HG03159 (cell line): ENCODE measurements at regions not wholly inside any gene's neighbourhood (a gene's known extent, or its start where the extent isn't known, plus 50 kb on each side); places are given as distances from the start of the nearest gene placed in this dataset.
"Not testable (repeated sequence)": the region's sequence is repeated elsewhere in the genome, so short reads cannot be mapped to it uniquely, and the experiment has no call there.

Experiments
- ATAC-seq: cut with Tn5 transposase; IDR thresholded peaks from one replicate; pipeline ENCODE4 v1.9.1; 2021; ENCODE audit warnings: mild to moderate bottlenecking, moderate library complexity; ENCODE audit not compliant: unreplicated experiment

DNA sequence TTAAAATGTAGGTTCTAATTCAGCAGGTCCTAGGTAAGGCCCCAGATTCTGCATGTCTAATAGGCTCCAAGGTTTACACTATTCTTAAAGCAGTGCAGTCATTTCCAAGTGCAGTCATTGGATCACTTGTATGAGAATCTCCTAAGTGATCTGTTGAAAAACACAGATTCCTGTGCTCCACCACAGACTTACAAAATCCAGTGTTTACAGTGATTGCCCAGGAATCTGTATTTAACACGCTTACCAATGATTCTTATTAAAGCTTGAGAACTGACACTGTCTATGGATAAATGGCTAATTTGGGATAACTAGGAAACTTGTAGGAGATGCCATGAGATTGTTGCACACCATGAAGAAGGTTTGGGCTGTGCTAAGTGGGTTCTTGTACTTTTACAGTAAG lies 104.6 kb upstream of the PLEKHG1 start:
- no peak for ATAC-seq

DNA sequence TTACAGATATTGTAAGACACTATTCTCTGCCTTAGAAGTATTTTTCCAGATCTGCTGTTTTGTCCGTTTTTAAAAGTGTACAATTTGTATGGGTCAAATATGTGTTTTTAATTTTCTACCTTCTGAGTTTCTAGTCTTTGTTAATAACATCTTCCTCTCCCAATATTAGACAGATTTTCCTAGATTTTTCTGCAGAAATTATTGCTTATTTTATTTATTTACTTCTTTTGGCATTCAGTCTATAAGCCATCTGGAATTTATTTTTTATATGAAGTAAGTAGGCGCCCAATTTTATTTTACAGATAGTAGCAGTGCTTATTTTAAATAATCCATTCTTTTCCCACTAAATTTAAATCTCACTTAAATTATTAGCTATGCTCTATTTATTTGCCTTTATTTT lies 103.1 kb upstream of the PLEKHG1 start:
- ATAC-seq, result no peak

DNA sequence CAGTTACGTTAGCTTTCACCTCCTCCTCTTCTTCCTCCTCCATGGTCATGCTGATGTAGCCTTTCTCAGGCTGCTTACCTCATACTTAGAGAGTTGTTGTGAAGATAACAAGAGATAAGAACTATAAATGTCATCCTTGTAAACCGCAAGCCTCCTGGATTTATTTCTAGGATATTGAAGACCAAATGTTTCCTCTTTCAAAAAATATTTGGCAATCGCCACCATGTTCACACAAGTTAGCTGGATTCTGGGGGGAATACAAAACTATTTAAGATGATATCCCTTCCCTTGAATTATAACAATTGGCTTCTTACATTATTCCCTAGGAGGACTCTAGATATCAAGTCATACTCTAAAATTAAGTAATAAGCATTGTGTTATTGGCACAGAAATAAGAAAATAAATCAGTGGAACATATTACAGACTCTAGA lies 99.8 kb upstream of the PLEKHG1 start:
- no peak for ATAC-seq

DNA sequence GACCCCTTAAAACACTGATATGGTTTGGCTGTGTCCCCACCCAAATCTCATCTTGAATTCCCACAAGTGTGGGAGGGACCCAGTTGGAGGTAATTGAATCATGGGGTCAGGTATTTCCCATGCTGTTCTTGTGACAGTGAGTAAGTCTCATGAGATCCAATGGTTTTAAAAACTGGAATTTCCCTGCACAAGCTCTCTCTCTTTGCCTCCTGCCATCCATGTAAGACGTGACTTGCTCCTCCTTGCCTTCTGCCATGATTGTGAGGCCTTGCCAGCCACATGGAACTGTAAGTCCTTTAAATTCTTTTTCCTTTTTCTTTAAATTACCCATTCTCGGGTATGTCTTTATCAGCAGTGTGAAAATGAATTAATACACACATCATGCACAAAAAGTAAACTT lies 99.1 kb upstream of the PLEKHG1 start:
- not testable (repeated sequence) for ATAC-seq

DNA sequence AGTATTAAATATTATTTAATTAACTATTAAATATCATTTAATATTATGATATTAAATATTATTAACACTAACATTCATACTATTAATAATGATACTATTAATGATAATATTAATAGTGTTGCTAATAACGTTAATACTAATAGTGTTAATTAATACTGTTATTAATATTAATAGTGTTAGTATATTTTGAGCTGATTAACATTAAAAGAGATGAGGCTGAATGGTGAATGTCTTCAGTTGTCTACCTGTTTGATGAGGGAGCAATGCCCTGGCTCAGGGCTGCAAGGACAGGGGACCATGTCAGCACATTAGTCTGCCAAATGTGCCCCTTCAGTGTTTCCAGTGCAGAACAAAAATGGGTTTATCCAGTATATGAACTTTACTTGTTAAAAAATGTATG lies 96.6 kb upstream of the PLEKHG1 start:
- no peak for ATAC-seq

DNA sequence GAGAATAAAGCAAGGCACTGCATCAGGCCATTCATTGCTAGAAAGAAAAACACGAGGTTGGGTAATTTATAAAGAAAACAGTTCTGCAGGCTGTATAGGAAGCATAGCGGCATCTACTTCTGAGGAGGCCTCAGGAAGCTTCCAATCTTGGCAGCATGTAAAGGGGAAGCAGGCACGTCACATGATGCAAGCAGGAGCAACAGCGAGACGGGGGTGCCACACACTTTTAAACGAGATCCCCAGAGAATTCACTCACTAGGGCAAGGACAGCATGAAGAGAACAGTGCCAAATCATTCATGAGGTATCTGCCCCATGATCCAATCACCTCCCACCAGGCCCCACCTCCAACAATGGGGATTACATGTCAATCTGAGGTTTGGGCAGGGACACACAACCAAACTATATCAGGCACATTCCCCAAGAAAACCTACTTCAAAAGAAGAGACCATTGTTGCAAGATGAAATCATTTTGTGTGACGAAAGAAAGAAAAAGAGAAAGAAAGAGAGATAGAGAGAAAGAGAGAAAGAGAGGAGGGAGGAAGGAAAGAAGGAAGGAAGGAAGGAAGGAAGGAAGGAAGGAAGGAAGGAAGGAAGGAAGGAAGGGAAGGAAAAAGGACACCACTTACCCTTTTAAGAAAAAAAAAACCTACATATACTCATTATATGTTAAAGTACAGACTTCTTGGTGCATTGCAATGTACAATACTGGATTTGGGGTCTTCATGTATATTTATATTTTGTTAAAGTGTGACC lies 95.9 kb upstream of the PLEKHG1 start:
- no peak for ATAC-seq

DNA sequence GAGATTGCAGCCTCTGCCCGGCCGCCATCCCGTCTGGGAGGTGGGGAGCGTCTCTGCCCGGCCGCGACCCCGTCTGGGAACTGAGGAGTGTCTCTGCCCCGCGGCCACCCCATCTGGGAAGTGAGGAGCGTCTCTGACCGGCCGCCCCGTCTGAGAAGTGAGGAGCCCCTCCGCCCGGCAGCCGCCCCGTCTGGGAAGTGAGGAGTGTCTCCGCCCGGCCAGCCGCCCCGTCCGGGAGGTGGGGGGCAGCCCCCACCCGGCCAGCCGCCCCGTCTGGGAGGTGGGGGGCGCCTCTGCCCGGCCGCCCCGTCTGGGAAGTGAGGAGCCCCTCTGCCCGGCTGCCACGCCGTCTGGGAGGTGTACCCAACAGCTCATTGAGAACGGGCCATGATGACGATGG lies 92.3 kb upstream of the PLEKHG1 start:
- ATAC-seq, result not testable (repeated sequence)

DNA sequence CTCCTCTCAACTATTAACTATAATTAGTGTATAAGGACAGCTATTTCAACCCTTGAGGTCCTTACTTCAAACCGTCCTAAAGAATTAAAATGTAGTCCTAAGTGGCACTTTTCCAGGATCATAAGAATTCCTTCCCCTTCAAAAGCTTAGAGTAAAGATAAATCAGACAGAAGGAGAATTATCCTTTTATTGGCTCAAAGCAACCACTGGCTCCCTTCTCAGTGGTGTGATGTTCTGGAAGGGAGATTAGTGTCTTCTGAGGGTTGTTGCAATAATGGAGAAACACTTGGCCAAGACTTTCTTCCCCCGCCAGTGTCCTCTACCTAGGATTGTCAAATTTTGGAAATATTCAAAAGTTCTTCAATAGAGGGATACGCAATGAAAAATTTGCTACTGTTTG lies 89.1 kb upstream of the PLEKHG1 start:
- ATAC-seq, result no peak

DNA sequence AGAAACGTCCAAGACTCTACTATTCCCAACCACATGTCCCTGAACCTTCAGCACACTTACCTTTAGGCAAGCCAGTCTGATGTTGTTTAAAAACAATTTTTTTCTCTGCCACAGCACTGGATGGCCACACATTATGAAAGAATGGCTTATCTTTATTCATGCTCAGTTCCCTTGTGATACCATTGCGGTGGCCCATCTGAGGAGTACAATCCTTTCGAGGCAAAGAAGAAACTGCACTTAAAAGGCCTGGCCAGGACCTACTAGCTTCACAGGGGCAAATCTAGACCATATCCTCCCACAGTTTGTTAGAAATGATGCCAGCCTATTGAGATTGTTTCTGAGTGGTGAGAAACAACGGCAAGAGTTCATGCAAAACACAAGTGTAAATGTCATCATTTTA lies 88.4 kb upstream of the PLEKHG1 start:
- no peak for ATAC-seq

DNA sequence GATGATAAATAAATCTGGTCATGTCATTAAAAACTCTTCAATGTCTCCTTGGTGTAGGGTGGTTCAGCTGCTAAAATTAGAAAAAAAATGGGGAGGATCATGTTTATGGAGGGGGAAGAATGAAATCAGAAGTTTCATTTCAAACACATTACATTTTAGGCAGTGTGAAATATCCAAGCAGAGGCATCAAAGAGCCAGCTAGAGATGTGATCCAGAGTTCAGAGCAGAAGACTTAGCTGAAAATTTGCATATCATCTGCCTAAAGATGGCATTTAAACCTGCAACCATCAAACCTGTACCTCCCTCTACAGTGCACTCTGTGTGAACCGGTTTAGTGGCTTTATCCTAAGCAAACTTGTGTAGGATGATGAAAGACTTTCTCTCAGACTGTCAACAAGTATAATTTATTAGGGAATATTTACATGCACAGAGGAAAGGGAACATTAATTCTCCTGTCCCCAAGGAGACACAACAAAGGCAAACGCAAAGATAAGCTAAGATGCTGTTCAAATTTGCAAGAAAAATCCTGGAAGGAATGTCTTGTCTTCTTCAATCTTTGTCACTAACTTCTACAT lies 84.8 kb upstream of the PLEKHG1 start:
- ATAC-seq, result no peak

DNA sequence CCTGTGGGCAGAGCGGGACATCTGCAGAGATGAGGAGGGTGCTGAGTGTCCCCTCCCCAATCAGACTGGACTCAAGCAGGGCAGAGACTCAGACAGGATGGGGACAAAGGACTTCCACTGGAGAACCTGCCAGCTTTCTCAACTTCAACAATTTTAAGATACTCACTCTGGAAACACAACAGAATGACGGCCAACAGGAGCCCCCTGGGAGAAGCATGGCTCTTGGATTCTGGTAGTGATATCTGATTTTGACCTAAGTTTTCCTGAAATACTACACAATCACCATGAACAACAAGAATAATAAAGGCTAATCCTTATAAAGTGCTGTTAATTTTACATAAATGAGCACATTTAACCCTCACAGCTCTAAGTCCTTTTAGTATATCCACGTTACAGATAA lies 83.5 kb upstream of the PLEKHG1 start:
- ATAC-seq, result no peak

DNA sequence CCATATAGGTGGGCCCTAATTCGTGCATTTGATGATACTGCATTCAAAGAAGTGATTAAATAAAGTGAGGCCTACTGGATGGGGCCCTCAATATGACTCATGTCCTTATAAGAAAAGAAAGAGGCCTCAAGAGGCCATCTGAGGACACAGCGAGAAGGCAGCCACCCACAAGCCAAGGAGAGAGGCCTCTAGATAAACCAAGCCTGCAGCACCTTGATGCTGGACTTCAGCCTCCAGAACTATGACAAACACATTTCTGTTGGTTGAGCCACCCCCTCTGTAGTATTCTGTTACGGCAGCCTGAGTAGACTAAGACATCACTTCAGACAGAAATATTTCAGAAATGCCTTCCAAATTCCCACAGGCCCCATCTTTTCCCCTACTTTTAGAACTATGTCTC lies 82.5 kb upstream of the PLEKHG1 start:
- ATAC-seq, result no peak

DNA sequence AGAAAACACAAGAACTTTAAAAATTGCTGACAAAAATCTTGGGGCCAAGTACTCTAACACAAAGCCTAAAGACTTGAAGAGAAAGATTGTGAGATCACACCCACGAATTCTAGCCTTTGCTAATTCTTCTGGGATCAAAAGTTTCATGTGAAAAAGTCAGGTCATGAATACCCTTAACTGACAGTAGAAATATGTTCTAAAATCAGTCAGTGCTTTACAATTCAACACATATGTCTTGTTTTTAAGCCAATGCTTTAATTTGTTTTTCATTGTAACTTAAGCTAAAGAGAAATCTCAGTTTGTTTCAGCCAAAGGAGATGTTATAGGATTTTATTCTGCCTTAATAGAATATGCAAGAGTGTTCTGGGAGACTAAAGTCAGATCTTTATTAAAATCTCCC lies 78.2 kb upstream of the PLEKHG1 start:
- ATAC-seq, result no peak

DNA sequence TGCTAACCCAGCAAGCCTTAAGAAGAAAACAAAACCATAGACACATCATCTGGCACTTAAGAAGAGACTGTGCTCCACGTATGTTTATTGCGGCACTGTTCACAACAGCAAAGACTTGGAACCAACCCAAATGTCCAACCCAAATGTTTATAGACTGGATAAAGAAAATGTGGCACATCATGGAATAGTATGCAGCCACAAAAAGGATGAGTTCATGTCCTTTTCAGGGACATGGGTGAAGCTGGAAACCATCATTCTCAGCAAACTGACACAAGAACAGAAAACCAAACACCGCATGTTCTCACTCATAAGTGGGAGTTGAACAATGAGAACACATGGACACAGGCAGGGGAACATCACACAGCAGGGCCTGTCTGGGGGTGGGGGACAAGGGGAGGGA lies 76.5 kb upstream of the PLEKHG1 start:
- ATAC-seq, result not testable (repeated sequence)

DNA sequence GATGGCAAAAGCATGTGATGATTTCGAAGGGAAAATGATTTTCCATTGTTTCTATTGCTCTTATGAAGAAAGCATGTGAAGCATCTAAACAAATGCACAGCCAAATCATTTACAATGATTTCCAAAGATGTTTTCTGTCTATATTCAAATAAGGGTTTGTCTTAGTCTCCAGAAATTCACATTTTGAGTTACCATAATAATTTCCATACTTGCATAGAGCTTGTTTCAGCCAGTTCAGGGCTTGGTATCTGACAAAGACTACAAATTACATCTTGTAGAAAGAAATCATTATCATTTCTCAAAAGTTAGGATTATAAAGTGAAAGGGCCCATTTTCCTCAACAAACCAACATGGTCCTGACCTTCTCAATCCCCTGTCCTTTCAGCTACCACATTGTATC lies 74.4 kb upstream of the PLEKHG1 start:
- ATAC-seq, result no peak

DNA sequence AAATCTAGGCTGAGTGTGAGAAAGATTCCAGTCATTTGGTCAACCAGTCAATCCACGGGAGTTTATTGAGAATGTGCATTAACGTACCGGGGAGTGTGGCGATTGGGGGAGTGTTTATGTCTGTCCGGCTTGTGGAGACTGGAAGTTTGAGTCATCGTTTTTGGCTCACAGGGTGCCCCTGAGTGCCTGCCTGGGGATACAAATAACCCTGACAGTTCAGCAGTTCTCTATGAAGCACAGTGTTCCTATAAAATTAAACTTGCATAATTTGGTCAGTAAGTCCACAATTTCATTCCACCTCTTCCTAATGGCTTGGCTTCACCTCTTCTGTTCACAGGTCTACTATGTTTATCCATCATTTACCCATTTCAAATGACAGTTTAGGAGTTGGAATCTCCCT lies 72.6 kb upstream of the PLEKHG1 start:
- no peak for ATAC-seq

DNA sequence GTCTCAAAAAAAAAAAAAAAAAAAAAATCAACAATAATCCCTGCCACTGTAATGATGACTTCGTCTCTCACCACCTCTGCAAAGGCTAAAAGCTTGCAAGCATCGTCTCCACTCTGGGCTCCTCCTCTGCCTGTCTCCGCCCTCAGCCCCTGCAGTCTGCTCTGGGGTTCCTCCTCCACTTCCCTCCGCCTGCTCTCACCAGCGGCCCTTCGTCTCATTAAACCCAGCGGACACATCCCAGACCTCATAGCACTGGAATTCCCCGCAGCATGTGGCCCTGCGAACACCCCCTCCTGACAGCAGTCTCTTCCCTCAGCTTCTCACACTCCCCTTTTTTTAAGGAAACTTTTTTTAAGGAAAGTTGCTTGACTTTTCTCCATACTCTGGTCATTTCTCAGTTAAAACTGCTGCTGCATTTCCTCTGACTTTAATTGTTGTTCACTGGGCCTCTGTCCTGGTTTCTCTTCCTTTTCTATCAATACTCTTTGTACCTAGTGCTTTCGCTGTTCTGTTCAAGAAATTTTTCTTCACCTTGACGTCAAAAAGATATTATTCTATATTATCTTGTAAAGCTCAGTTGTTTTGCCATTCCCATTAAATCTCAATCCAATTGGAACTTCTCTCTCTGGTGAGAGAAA lies 70.9 kb upstream of the PLEKHG1 start:
- no peak for ATAC-seq

DNA sequence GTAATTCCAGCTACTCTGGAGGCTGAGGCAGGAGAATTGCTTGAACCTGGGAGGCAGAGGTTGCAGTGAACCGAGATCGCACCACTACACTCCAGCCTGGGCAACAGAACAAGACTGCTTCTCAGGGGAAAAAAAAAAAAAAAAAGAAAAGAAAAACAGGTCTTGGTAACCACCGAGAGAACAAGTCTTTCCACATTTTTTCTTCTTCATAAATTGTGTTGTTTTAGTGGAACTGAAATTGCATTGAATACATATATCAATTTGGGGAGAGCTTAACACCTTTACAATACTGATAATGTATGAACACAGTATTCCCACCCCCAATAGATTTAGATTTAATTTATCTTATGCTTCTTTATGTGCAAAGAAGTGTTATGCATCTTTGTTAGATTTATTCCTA lies 70.0 kb upstream of the PLEKHG1 start:
- no peak for ATAC-seq

DNA sequence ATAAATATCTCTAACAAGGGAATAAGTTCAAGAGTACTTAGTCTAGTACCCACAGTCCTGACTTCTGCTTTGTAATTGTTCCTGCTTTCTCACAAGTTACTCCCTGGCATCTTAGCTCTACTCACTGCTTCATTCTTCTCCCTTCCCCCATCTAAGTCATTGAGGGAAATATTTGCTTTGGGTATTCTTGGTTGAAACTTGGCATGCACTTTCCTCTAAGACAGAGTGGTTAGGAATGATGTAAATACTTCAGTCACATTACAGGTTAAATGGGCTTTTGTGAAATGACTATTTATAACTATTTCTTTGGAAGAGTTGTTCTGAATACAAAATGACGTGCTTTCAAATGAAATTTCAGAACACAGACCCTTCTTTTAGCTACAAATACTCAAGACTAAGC lies 67.7 kb upstream of the PLEKHG1 start:
- ATAC-seq, result no peak

DNA sequence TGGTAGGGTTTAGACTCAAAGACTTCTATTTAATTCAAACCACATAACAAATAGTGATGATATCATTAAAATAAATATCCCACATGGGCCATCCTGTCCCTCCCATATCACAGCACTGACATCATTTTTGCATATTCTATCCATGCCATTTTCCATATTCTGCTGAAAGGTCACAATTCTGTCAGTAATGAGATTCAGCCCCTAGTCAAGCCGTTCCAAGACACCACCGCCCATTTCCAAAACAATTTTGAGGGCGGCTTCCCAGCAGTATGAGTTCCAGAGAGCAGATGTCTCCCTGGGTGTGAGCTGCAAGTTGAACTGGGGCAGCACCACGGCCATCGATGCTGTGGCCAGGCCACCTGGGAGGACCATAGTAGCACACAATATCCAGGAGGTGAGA lies 65.1 kb upstream of the PLEKHG1 start:
- no peak for ATAC-seq

DNA sequence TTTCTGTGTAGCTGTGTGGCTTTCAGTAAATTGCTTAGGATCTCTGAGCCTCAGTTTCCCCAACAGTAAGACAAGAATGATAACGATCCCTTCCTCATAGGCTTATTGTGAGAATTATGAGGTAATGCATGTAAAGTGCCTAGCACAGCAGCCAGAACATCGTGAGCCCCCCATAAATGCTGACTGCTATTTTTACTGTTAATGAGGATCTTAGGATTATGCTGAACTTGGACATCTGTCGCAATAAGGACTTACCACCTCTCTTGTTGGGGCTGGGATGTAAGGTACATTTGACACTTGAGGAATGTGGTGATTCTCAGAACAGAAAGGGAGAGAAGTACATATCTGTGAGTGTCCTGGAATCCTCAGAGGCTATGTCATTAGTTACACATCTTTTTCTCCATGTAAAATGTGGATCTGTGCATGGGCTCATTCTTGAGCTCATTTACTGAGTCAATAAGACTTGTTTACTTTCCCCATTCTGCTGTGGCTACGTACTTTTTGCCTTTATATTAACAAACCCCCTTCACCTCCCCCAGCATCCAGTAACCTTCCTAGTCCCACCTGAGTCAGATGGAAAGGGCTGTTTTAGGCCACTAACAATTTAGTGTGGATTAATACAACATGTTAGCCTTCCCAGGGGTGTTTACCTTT lies 64.4 kb upstream of the PLEKHG1 start:
- no peak for ATAC-seq

DNA sequence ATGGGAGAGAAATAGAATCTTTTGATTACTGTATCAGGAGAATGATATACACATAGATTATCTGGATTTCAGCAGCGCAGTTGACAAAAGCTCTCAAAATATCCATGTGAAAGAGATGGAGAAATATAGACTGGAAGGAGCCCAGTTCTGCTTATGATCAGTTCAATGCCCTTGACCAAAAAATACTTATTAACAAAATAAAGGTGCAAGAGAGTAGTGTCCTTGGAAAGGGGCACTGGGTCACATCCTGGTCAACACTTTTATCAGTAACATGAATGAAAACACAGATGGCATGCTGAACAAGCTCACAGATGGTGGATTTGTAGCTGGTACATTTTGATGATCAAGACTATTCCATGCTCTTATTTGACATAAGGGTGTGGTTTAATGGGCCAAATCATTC lies 63.9 kb upstream of the PLEKHG1 start:
- ATAC-seq, result no peak
